ENCODE measurements at regions not wholly inside any gene's neighbourhood (a gene's known extent, or its start where the extent isn't known, plus 50 kb on each side); places are given as distances from the start of the nearest gene placed in this dataset.
"Not testable (repeated sequence)": the region's sequence is repeated elsewhere in the genome, so short reads cannot be mapped to it uniquely, and the experiment has no call there.

- not testable (repeated sequence) for DNase-seq
Observed at GRCh38 chr1:147061880-147062279, 110.4 kb downstream of the PRKAB2 start.

- DNase-seq, result no peak
Observed at GRCh38 chr1:147053269-147053668, 115.1 kb downstream of the NBPF12 start.

- no peak for DNase-seq
Observed at GRCh38 chr1:147052677-147053076, 114.6 kb downstream of the NBPF12 start.

- no peak for DNase-seq
Observed at GRCh38 chr1:147052143-147052542, 114.0 kb downstream of the NBPF12 start.

GRCh38 chr1:147051136-147051535 lies 113.0 kb downstream of the NBPF12 start:
- DNase-seq, result no peak

GRCh38 chr1:147050654-147051053 lies 112.5 kb downstream of the NBPF12 start:
- DNase-seq, result no peak

GRCh38 chr1:147046863-147047394 lies 108.8 kb downstream of the NBPF12 start:
- not testable (repeated sequence) for DNase-seq

- no peak for DNase-seq
Observed at GRCh38 chr1:147046189-147046862, 108.2 kb downstream of the NBPF12 start.

Measured in islet precursor cell (in vitro differentiated cells).